Inflammatory macrophage treated with lipopolysaccharide for 1 hour (primary cell): ENCODE measurements at regions not wholly inside any gene's neighbourhood (a gene's known extent, or its start where the extent isn't known, plus 50 kb on each side); places are given as distances from the start of the nearest gene placed in this dataset.

Experiments used
- DNase-seq, 2 donors: peaks; one replicate each; pipeline ENCODE4 v3.0.0-alpha.2; 2020 to 2022

GRCh38 chr3:27945229-27945628 is 223.1 kb upstream of the EOMES start:
- DNase-seq: no peak

- peak in 1 of 2 donors; percentile 3 for DNase-seq
Measured at GRCh38 chr3:27960133-27960532, 238.0 kb upstream of the EOMES start.

GRCh38 chr3:27963519-27963918 is 241.4 kb upstream of the EOMES start:
- no peak for DNase-seq

- DNase-seq: no peak
Measured at GRCh38 chr3:27971600-27971999, 249.5 kb upstream of the EOMES start.

- peak; percentile 79 to 96 for DNase-seq
Measured at GRCh38 chr3:27976933-27977332, 254.8 kb upstream of the EOMES start.

GRCh38 chr3:27978440-27978839 is 256.3 kb upstream of the EOMES start:
- no peak for DNase-seq

- no peak for DNase-seq
Measured at GRCh38 chr3:27985369-27986035, 255.9 kb upstream of the CMC1 start.

- no peak for DNase-seq
Measured at GRCh38 chr3:27986234-27986879, 255.1 kb upstream of the CMC1 start.

GRCh38 chr3:27990324-27990723 is 251.1 kb upstream of the CMC1 start:
- DNase-seq: no peak

GRCh38 chr3:27990837-27991236 is 250.6 kb upstream of the CMC1 start:
- DNase-seq: no peak

GRCh38 chr3:27993051-27993450 is 248.4 kb upstream of the CMC1 start:
- DNase-seq: no peak

GRCh38 chr3:28000608-28001007 is 240.8 kb upstream of the CMC1 start:
- no peak for DNase-seq

- no peak for DNase-seq
Measured at GRCh38 chr3:28008235-28008634, 233.2 kb upstream of the CMC1 start.

GRCh38 chr3:28012830-28013229 is 228.6 kb upstream of the CMC1 start:
- no peak for DNase-seq

- no peak for DNase-seq
Measured at GRCh38 chr3:28013864-28014473, 227.4 kb upstream of the CMC1 start.

- no peak for DNase-seq
Measured at GRCh38 chr3:28018925-28019718, 222.3 kb upstream of the CMC1 start.

GRCh38 chr3:28019740-28020139 is 221.7 kb upstream of the CMC1 start:
- DNase-seq: no peak

- DNase-seq: no peak
Measured at GRCh38 chr3:28022916-28023315, 218.5 kb upstream of the CMC1 start.

GRCh38 chr3:28028554-28028953 is 212.9 kb upstream of the CMC1 start:
- no peak for DNase-seq

GRCh38 chr3:28033059-28033784 is 208.2 kb upstream of the CMC1 start:
- no peak for DNase-seq

GRCh38 chr3:28036599-28037575 is 204.5 kb upstream of the CMC1 start:
- no peak for DNase-seq

GRCh38 chr3:28039234-28039633 is 202.2 kb upstream of the CMC1 start:
- no peak for DNase-seq
